Inflammatory macrophage (primary cell): ENCODE measurements at regions not wholly inside any gene's neighbourhood (a gene's known extent, or its start where the extent isn't known, plus 50 kb on each side); places are given as distances from the start of the nearest gene placed in this dataset.
"Not testable (repeated sequence)": the region's sequence is repeated elsewhere in the genome, so short reads cannot be mapped to it uniquely, and the experiment has no call there.

Source experiments
- DNase-seq, 2 donors: peaks; one replicate each; pipeline ENCODE4 v3.0.0-alpha.2; 2020 to 2022

DNA sequence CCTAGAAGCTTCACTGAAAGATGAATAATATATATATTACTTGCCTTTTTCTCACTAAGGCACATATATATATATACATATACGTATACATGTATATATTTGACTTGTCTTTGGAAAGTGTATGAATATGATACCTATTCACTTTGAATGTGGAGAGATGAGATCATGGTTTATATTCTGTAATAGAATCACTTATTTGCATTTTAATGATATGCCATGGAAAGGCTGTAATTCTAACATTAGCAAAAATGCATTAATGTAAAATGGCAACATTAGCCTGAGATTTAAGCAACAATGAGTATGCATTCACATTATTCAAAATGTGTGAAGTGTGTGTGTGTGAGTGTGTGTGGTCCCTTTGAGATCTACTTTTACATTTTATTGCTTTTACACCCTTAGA lies 54.5 kb upstream of the PRKD1 start:
- no peak for DNase-seq

DNA sequence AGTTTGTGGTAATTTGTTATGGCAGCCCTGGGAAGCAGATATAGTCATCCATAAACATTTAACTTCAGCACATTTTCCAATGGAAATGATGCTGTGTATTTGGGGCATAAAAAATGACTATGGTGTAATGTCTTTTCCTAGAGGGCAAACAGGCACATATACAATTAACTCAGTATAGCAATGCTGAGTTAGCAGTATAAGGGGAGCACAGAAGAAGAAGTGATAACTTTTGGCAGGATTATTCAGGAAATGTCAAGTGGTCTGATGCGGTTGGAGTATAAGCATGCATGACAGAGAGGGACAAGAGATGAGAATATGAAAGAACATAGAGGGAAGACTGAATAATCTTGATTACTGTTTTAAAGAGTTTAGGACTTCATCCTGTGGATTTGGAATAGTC lies 55.3 kb upstream of the PRKD1 start:
- no peak for DNase-seq

DNA sequence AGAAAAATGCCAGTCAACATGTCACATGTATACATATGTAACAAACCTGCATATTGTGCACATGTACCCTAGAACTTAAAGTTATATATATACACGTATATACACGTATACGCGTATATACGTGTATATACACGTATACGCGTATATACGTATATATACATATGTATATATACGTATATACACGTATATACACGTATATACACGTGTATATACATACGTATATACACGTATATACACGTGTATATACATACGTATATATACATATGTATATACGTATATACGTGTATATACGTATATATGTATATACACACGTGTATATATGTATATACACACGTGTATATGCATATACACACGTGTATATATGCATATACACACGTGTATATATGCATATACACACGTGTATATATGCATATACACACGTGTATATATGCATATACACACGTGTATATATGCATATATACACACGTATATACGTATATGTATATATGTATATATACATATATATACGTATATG lies 62.8 kb upstream of the PRKD1 start:
- not testable (repeated sequence) for DNase-seq

DNA sequence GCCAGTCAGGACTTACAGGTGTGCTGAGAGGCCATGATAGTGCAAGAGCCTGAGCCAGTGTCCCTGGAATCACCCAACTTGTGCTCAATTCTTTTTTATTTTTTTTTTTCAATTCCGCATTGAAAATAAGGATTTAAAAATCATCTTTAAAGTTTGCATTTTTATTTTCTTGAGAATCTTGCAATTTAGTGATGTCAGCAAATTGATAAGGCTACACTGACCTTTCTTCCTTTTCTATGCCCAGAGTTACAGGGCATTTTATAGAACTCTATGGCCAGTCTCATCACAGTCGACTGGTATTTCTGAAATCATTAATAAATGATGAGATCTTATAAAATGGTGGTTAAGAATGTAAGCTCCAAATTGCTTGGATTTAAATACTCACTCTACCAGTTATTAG lies 63.3 kb upstream of the PRKD1 start:
- no peak for DNase-seq

DNA sequence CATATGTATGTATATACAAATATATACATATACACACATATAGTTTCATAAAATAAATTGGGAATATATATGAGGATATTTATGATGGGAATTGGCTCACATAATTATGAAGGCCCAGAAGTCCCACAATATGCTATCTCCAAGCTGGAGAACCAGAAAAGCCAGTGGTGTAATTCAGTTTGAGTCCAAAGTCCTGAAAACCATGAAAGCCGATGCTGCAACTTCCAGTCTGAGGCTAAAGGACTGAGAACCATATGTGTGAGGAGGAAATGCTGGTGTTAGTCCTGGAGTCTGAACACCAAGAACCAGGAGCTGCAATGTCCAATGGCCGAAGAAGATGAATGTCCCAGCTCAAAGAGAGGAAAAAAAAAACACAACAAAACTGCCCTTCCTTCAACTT lies 65.5 kb upstream of the PRKD1 start:
- no peak for DNase-seq

DNA sequence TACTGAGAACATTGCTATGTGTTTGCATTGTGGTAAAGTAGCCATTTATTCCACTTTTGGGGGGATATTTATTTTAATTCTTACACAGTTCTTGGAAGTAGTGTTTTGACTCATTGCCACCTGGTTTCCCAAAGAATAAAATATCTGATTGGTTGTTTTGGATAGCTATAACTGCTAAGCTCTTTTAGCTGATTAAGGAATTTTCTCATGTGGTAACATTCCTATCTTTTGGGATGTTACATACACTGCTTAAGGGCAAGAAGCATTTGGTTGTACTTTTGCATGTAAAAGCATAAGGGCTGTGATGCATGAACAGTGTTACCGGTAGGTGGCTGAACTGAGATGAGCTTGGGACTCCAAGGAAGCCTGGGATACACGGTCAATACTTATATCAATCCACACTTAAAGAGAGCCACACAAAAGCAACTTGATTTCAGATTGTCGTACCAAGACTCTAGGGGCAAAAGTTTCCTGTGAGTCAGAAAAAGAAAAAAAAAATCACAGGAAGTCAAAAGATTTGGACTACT lies 71.4 kb upstream of the PRKD1 start:
- no peak for DNase-seq

DNA sequence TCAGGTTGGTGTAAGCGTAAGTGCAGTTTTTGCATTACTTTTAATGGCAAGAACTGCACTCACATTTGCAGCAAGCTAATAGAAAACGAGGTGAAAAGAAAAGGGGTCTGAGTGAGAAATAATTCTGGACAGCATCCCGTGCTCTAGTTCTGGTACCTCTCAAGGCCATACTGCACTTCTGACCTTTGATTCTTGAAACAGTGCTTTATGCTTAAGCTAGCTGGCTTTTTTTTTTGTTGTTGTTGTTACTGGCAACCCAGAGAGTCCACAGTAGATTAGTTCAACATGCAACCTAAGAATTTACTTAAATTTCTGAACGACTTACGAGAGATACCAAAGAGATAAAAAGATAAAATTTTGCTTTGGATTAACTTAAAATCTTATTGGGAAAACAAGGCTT lies 75.2 kb upstream of the PRKD1 start:
- no peak for DNase-seq

DNA sequence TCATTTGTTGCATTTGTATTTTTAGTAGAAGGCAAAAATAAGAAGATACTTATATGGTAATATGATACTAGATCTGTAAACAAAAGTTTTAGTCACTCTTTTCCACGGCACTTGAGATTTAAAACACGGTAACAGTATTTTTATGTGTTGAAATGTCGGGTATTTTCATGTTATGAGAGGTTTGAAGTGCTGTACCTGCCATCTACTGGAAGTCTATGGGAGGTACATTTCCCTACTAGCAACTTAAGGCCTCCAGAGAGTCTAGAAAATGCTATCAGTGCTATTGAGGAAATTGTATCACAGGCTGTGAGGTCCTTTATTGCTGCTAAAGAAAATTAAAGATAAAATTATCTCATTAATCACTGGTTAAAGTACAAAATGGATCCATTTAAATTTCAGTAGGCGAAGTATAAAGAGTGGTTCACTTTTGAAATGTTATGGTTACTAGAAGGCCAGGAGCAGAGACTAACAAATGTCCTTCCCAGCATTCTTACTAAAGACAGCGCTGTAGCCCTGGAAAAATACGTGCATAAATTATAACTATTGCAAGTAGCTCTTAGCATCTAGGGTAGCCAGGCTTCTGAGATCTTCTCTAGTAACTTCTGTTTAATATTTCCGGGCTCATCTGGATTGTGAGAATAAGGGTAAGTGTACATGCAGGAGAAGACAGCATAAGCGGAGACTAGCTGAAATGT lies 77.6 kb upstream of the PRKD1 start:
- no peak for DNase-seq

DNA sequence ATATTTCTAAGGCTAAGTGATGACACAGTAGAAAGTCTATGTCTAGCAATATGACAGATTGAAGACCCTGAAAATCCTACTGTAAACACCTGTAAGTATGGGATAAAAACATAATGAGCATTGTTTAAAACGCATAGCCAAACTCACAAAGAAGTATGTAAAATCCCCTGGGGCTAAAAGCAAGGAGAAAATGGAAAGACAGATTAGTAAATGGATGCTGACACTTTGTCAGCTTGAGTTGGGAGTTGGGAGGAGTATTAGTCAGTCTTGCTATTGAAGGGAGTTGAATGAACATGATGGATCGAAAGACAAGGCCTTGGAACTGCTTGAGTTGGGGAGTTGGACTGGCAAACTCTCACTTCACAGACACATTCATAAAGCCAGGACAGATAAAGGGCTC lies 79.0 kb upstream of the PRKD1 start:
- DNase-seq: no peak

DNA sequence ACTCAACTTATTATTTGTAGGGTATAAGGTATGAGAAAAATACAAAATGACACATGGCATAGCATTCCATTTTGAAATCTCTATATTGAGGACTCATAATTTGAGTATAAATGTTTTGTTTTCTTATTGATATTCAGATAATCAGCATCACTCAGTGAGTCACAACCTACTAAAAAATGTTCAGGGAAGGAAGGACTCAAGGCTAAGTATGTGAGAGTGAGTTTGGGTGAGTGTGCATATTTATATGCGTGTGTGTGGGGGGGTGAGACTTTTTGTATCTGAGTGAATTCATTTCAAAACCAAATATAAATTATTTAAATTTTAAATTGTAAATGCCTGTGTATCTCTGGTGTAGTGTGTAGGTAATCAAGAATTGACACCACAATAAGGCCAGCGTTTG lies 87.8 kb upstream of the PRKD1 start:
- no peak for DNase-seq

DNA sequence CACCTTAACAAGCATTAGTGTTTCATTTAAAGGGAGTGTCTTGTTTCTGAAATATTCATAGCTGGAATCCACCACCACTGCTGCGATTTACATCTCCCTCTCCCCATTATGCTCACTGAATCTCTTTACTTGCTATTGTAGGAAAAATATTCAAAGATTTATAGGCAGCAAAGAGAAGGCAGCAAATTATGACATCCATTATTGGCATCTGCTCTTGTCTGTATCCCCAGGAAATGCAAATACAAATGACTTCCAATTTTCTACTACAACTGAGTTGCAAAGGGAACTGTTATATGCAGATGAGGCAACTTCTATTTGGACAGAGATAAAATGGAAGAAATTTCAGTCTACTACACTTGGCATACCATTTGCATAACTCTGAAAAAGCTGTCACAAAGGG lies 88.4 kb upstream of the PRKD1 start:
- DNase-seq: no peak

DNA sequence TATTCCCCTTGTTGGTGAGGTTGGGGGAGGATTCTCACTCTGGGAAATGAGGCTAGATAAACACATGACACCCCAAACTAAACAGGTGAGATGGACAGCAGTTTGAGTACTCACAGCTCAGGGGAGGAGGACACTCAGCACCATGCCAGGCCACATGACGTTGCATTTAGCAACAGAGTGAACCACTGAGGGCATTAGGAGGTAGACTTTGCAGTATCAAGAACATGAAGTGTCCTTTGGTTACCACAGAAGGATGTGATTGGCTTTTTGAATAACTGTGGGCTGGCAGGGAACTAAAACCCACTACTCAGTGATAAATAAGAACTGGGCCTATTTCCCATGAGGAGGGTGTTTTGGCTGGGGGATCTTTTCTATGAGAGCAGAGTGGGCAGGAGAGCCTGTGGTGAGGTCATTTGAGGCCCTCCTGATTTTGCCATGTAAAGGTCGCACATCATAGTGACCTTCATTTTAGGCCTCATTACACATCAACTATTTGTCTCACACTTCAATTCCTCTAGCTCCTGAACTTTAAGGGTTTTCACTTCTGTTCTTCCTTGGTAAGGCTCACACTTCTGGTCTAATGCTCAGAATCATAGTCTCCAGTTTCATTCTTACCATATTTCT lies 89.8 kb upstream of the PRKD1 start:
- DNase-seq: no peak

DNA sequence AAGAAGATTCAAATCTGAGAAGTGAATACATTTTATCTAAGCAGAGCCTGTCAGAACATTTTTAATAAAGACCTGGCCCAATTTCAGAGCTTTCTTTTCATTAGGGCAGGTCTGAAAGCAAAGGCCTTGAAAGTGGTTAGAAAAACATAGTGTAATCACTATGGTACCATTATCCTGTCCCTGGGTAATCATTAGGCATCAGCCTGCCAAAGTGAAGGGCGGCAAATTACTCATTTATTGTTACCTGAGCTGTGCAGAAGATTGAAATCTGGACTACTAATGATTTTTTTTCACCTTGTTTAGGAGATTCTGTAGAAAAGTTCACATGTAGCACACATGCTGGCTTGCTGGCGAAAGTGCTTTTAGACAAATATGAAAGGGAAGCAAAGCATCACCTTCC lies 92.6 kb upstream of the PRKD1 start:
- no peak for DNase-seq

DNA sequence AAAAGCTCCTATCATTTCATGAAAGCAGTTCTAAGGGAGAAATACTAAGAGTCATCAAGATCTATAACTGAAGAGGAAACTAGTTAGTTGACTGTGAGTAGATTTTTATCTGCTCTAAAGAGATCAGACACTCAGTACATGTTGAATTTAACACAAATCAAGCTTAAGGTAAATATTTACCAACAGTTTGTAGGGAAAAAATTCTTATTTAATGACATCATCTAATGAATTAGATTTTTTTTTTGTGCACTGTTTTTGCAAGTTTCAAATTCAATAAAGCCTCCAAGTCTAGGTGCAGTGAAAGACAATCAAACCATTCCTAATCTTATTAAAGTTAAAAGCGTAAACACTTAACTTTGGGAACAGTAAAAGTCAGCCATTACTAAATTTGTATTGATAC lies 93.0 kb upstream of the PRKD1 start:
- DNase-seq: no peak

DNA sequence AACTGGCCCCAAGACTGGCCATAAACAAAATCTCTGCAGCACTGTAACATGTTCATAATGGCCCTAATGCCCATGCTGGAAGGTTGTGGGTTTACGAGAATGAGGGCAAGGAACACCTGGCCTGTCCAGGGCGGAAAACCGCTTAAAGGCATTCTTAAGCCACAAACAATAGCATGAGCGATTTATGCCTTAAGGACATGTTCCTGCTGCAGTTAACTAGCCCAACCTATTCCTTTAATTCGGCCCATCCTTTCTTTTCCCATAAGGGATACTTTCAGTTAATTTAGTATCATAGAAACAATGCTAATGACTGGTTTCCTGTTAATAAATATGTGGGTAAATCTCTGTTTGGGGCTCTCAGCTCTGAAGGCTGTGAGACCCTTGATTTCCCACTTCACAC lies 95.7 kb upstream of the PRKD1 start:
- DNase-seq: not testable (repeated sequence)

DNA sequence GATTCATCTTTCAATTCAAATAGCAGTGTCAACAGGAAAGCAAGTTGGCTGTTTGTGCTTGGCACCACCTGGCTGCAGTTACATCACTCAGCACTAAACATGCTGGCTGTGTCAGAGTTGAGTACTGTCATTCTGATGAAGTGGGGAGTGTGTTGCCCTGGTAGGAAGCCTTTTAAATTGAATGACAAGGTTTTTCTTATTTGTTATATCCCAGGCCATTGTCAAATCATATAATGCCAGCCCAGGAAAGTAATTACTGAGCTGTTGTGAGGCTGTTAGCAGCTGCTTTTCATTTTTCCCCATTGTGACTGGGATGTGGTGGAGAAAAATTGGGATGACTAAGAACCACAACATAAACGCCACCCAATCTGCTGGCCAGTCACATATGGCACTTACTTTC lies 106.5 kb upstream of the PRKD1 start:
- no peak for DNase-seq

DNA sequence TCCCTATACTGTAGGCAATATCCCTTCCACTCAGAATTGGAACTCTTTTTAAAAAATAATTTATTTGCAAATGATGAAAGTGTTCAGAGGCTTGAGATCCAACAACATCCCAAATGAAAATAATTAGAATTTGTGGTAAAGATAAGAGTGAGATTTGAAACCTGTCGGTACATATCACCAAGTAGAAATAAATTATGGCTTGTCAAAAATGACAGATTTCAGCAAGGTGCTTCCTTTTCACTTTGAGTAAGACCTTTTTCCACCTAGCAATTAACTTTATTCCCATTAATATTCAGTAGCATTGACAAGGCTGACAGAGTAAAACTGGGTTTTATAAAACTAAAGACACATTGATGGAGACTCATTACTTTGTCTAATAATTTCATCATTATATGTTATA lies 107.7 kb upstream of the PRKD1 start:
- no peak for DNase-seq

DNA sequence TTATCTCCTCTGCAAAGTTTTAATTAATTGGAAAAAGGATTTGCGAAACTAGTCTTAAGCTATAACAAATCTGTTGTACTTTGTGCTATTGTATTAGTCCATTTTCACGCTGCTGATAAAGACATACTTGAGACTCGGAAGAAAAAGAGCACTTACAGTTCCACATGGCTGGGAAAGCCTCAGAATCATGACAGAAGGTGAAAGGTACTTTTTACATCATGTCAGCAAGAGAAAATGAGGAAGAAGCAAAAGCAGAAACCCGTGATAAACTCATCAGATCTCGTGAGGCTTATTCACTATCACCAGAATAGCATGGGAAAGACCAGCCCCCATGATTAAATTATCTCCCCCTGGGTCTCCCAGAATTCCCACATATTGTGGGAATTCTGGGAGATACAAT lies 118.1 kb upstream of the PRKD1 start:
- DNase-seq: no peak

DNA sequence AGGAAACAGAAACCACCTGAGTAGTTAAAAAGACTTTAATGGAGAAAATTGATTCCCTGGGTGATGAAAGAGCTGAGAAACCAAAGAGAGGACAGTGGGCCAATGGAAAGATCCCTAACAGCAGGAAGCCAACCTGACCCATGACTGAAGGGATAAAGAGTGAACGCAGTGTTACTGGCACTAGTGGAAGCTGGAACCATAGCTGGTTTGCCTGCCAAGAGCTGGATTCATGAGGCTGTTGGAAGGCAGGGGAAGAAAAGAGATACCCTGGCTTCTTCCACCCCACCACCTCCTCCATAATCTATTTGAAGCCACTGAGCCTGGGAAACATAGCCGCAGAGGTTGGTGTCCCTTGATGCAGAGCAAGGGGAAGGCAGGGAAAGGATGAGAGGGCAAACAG lies 125.5 kb upstream of the PRKD1 start:
- DNase-seq: no peak

DNA sequence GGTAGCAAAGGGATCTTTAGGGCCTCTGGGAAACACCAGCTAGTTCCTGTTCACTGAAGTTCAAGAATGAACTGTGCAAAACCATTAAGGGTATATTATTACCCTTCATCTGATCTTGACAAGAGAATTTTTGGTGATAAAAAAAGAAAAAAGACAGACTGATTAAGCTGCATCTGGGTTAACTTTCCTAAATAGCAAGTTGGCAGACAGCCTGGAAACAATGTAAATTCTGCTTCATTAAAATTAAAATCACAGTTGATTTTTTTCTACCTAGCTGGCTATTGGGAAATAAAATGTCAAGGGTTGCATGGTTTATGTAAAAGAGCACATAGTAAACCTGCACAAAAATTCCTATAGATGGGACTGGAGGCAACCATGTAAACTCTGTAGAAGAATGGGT lies 126.6 kb upstream of the PRKD1 start:
- DNase-seq: no peak

DNA sequence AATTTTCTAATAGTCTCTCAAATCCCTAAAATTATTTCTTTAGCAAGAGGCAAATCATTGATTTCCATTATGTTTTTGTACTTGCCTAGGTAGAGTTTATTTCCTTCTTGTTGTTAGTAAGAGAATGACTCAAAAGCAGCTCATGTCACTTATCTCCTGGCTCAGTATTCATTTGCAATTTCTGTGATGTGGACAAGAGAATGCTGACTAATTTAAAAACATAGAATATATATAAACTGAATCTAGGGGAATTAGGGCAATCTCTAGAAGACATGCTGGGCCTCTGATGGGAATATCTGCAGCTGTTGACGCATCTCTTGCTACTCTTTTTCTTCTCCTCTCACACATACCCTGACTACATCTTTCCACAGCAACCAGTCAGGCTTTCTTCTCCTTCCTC lies 130.8 kb upstream of the PRKD1 start:
- DNase-seq: no peak

DNA sequence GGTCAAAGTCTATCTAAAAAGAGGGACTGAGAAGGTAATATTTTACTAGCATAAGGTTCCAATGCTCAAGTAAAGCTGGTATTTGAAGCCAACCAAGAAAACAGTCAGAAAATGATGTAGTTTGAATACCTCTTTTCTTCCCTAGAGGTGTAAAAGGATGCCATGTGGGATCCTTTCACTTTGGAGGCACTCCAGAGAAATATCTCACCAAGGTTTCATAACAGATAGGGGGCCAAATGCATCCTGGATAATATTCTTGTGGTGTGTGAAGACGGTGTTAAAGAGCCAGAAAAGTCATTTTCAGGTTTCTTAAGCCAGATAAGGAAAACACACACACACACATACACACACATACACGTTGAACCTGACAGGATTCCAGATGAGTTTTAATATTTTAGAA lies 136.1 kb upstream of the PRKD1 start:
- no peak for DNase-seq

DNA sequence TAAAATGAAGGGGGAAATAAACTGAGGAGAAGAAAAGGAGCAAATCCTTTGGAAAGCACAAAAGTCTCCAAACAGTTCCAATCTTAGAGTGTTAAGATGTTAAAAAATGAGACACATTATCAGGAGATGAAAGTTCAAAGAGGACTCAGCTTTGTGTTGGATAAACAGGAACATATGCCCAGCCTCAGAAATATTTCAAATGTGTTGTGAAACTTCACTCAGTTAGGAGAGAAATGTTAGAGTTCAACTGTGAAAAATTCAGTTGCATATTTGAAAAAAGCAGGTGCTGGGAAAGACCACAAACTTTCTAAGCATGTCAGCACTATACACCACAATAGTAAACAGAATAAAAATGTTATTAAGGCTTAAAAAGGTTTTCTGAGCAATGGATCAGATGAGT lies 136.8 kb upstream of the PRKD1 start:
- no peak for DNase-seq

DNA sequence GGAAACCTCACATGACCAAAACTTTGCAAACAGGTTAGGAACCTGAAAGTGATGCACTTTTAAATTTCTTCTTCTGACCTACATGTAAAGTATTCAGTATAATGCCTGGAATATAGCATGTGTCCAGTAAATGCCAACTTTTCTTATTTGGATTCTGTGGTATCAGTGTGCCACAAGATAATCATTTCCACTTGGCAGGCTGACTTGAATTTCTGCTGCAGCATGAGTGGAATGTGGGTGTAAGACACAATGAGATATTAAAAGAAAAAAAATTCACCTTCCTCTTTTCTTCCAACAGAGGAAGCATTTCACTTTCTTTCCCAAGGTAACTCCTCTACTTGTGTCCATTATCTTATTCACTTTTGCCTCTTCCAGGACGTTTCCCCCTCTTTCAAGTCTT lies 141.9 kb upstream of the PRKD1 start:
- no peak for DNase-seq

DNA sequence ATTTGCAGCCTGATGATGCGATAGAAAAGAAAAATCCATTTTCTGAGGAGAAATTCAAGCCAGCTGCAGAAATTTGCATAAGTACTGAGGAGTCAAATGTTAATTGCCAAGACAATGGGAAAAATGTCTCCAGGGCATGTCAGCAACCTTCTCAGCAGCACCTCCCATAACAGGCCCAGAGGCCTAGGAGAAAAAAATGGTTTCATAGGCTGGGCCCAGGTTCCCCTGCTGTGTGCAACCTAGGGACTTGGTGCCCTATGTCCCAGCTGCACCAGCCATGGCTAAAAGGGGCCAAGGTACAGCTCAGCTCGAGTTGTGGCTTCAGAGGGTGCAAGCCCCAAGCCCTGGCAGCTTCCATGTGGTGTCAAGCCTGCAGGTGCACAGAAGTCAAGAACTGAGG lies 144.8 kb upstream of the PRKD1 start:
- DNase-seq: not testable (repeated sequence)
